GM21526 (cell line): ENCODE measurements at regions not wholly inside any gene's neighbourhood (a gene's known extent, or its start where the extent isn't known, plus 50 kb on each side); places are given as distances from the start of the nearest gene placed in this dataset.
A peak's percentile ranks its signal among the peaks of the same experiment; 100 is the strongest.

Experiments used
- ATAC-seq: cut with Tn5 transposase; IDR thresholded peaks from one replicate; pipeline ENCODE4 v1.9.1; 2021; ENCODE audit warnings: moderate library complexity; ENCODE audit not compliant: unreplicated experiment, low FRiP score

DNA sequence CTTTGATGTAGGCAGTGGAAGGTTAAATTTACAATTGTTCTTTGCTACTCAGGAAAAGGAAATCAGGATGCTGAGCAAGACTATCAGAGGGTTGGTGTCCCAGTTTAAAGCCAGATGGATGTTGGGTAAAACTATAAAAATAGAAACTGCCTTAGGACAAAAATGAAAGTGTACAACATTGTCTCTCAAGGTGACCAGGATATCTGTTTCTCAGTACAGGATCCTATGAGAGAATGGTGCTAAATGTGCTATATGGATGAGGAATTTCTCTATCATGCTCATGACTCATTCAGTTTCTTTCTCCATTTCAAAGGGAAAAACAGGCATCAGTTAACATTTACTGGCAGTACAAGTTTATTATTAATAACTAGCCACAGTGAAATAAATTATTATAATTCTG lies 534.2 kb upstream of the GJE1 start:
- ATAC-seq = no peak

DNA sequence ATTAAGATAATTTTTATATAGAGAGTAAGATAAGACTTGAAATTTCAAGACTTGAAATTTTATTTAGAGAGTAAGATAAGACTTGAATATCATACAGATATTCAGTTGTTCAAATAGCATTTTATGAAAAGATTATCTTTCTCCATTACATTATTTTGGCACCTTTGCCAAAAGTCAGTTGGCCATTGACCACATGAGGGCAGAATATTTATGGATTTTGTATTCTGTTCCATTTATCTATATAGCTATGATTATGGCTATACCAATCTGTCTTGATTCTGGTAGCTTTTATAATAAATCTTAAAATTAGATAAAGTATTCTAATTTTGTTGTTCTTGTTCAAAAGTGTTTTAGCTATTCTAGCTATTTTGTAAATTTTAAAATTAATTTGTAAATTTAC lies 537.9 kb upstream of the GJE1 start:
- no peak for ATAC-seq

DNA sequence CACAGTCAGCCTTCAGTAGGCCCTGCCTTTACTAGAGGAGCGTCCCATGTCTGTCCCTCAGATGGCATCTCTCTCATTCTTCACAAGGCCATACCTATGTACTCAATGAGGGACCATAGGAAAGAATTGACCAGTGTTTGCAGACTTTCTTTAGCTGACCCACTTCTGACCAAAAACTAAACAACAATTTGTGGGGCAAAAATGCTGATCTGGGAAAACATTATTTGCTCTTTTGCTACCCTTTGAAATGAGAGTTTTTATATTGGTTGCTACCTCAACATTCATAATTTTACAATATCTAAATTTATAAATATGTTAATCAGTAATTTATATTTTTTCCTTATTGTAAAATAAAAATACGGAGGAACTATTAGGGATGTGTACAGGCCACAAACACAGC lies 539.4 kb upstream of the GJE1 start:
- ATAC-seq = no peak

DNA sequence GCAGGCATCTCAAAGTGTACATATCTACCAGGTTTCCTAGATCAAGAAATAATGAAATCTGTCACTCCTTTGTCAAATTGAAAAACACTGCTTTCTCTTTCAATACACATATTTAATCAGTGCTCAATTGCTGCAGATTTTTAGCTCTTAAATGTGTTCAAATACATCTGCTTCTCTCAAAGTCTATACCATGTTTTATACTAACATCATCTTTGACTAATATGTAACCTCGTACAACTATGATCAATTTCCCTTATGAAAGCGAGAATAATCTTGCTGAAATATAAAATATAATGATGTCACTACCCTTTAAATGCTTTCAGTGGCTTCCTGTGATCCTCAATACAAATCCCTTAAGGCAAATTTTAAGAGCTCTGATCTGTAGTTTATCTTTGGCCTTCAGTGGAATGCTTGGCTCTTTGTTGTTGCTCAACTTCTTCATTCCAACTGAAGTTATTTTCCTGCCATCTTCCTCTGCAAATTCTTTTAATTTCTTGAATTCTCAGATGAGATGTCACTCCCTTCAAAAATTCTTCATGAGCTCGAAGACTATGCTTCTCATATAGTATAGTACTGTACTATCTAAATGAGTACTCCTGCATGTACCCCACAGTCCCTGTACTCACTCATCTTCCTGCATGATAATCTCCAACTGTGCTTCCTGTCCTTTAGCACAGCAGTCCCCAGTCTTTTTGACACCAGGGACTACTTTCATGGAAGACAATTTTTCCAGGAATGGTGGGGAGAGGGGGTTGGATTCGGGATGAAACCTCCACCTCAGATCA lies 545.1 kb upstream of the GJE1 start:
- no peak for ATAC-seq

DNA sequence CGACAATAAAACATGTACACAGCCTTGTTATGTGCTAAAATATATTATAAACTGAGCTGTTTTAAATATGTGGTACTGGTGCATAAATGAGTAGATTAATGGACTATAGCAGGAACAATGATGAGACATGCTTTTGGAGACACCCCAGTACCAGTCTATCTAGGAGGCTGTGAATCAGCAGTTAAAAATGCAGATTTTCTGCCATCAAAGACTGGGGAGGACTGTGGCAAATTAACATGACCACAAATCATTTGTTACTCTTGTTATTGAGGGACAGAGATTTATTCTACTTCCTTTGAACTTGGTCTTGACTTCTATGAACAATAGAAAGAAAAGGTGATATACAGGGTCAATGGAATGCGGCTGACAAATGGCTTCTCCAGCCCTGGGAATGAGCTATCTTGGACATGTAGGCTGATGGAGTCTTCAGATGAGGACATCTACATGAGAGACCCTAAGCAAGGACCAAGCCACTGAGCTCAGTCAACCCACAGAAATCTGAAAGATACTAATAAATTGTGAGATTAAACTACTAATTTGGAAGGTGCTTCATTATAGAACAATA lies 551.7 kb upstream of the GJE1 start:
- no peak for ATAC-seq

DNA sequence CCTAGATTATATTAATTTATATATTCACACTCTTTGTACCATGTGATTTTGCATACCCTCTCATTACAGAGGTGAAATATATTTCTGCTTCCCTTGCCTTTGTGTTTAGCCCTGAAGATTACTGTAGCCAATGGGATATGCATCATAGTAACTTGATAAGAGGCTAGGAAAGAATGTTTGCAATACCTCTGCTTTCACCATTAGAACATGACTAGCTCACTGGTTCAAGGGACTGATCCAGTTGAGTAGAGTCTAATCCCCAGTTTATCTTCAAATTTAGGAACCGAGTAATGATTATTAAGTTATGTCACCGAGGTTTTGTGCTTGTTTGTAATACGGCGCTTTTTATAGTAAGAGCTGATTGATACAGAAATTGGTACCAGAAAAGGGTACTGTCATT lies 552.6 kb upstream of the GJE1 start:
- ATAC-seq = no peak

DNA sequence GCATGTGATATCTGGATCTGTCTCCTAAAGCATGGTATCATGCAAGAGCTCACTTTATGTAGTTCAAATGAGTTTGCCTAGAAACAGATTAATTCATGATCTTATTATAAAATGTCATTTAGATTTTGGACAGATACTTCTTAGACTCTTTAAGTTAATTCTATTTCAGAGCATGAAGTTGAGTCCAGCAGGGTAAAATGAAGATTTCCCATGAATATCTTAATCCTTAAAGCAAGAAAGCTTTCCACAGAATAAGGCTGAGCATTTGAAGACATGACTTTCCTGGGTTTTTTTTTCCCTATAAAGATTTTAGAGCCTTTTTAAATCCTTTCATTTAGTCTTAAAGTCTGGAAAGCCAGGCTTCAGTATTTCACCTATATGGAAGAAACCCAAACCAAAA lies 556.0 kb upstream of the GJE1 start:
- ATAC-seq = no peak

DNA sequence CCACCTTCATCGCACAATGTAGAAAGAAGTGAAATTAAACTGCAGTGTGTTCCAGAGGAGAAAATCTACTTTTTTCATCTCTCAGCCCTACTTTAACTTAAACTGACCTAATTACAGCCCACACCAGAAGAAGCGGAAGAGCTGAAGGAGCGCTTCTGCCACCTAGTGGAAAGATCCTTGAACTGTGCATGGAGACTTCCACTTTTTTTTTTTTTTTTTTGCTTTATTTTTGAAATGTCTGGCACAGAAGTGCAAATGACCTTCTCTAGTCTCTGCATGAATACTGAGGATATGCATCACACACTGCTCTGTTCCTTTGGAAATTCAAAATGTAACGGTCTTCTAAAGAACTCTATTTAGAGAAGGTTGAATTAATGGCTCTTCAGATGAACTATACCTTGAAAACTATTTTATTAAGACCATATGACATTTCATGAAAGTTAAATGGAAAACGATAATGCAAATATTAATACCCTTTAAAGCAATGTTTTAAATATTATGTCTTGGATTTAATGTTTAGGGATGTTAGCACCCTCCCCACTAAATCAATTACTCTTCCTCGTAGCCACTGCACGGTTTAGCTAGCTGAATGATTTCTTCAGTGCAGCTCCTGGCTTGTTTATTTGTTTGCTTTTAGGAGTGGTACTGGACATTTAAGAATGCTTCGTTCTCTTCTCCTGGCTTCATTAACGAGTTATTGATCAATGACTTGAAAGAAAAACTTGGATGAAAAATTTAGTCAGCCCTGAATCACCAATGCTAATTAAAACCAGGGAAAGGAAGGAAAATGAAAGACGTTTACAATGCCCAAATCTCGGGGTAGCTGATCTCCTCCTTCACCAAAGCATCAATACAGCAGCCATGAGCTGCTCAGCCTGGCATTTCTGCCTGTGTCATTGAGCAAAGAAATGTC lies 569.6 kb upstream of the GJE1 start:
- peak; percentile 93 for ATAC-seq

DNA sequence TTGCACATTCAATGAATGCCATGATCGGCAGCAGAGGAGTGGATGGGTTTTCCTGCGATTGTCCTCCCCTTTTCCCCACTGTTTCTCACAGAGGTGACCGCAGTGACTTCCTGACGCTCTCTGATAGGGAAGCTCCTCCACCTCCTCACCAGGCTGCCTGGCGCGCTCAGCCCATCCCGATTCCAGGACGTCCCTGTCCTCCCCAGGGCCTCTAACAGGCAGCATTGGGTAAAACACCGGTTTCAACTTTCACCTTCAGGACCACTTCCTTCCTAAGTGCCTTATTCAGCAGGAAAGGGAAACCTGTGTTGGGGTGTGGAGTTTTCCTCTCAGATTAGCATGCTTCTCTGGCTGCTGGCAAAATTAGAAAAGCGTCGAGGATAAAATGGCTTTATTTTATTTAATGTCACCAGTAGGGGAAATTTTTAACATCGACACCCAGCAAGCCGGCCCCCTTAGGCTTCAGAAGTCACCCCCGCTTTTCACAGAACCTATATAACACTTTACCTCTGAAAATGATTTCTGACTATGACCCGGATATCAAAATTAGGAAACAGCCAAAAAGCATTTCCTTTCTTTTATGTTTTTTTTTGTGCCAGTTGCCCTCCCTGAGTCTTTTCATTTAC lies 570.4 kb upstream of the GJE1 start:
- peak; percentile 32 for ATAC-seq

DNA sequence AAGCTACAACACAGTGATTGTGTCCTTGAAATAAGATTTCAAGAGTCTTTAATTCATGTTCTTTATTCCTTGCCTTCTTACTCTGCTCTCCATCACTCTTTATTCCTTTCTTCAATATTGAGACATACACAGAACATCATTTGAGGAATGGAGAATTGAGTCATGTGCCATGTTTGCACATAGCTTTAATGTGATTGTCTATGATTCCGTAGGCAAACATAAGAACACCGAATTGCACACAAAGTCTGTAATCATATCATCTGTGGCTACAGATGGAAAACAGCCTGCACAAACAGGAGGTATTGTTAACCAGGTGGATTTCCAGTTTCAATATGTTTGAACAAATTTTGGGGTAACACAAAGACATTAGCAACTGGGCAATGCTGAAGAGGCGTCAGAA lies 571.6 kb upstream of the GJE1 start:
- ATAC-seq = no peak

DNA sequence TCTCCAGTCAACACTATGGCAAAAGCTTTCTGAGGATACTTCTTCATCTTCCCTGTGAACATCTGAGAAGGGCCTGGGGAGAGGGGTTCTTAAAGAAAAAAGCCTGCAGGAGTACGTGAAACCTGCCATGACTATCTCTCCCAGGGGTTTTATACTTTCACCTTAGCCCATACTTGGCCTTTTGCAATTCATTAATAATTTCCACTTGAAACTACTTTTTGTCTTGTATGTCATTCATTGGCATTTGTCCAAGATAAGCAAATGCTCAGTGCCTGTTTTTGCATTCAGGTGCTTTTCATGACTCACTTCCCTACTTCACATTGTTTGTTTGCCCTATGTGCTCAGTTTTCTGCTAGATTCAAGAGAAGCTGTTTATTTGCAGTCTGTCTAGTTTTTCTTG lies 580.3 kb upstream of the GJE1 start:
- ATAC-seq = peak; percentile 69

DNA sequence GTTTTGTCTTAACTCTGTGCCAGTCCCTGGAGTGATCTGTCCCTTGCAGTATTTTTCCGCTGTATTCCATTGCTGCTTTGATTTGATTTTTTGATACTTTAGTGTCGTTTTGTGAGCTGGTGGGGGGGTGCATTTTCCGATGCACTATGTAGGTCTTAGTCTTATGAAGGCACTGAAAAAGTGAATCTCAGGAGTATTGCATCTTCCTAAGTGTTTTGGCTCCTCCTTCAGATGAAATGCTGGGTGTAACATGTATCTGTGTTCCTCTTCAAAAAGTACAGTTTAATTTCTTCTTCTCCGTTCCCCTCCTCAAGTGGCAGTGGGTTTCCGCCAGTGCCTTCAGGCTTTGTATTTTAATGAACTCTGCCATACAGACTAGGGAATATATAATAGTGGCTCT lies 580.7 kb upstream of the GJE1 start:
- no peak for ATAC-seq

DNA sequence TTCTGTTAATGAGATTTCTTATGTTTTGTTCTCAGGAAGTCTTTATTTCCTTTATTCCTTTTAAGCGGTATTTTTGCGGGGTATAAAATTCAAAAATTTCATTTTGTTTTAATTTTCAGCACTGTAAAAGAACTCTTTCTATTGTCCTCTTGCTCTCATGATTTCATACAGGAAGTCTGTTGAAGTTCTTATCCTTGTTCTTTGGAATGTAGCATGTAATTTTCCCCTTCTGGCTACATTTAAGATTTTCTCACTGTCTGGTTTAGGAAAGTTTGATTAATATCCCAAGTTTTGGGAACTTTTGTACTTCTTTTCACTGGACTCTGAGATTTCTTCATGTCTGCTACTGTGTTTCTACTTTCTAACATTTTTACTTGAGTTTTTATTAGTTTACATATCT lies 581.4 kb upstream of the GJE1 start:
- no peak for ATAC-seq

DNA sequence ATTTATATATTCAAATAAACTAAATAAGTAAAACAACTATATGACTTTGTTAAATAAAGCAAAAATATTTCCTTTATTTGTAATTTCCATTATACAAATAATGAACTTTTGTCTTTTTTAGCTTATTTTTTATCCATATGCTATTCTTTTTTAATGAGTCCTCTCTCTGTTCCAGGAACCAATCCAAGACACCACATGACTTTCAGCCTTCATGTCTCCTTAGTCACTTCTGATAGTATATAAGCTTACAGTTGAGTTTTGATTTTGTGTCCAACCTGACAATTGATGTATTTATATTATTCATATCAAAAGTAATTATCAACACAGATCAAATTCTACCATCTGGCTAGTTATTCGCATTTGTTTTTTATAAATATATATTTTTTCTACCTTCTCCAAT lies 582.3 kb upstream of the GJE1 start:
- no peak for ATAC-seq

DNA sequence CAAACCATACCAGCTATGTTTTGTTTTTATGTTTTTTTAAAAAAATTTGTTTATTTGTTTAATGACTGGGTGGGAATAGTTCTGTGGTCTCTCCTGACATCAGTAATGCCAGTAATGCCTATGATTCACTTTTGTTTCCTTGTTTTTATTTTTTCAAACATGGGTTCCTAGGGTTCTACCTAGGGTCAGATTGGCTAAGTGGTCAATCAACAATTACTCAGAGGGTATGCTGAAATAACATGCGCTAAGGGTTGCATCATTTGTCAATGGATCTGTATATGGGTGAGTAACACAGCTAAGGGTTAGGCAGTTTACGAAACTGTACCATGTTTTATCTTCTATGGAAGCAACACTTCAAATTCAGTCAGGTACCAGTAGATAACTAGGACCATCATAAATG lies 583.8 kb upstream of the GJE1 start:
- no peak for ATAC-seq

DNA sequence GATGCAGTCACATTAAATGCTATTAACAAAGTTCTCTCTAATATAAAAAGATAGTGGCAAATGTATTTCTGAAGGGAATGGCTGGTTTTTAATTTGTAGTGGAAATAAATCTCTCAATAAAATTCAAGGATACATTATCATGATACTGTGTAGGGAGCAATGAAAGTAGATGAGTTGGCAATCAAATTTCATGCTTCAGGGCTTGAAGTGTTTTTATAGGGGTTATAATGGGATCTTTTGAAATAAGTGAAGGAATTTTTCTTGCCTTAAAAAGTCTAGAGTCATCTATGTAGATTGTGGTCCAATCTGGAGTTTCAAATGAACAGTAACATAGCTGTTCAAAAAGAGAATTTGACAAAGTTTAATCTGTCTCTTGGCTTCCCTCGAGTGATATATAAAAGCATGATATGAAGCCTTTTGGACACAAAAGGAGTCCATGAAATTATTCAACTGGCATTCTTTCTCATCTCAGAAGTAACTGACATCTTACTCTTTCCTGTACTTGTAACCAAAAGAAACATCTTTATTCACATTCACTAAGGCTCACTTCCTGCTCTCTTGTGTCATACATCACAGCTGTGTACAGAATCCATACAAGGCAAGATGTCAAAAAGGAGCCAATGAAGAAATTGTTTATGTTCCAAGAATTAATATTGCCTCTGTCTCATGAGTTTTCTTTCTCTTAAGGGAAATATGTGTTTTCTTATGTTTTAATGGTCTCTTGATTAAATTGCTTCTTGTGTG lies 591.0 kb upstream of the GJE1 start:
- no peak for ATAC-seq

DNA sequence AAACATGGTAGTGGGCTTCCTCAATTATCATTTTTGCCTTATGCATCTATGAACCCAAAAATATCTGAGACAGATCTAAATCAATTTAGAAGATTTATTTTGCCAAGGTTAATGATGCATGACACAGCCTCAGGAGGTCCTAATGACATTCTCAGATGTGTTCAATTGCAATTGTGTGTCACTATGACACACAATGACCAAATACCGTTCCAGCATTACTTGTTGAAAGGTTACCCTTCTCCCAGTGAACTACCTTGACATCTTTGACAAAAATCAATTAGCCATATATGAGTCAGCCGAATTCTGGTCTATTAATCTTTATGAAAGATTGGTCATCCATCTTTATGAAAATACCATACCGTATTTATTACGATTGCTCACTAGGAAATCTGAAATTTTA lies 592.5 kb upstream of the GJE1 start:
- no peak for ATAC-seq

DNA sequence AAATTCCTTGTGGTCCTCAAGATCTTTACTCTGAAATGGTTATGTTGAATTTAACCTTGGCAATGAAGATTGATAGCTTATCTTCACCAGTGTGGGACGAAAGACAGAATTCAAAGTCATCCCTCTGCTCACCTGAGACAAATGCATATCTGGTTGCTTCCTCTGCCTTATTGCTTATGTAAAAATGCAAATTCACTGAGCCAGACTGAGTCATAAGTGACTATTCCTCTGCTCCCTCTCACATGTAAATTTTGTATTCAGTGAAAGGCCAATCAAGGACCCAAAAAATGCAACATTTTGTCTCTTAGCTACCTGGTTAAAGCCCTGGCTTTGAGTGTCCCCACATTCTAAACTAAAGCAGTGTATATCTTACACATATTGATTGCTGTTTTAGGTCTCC lies 593.1 kb upstream of the GJE1 start:
- no peak for ATAC-seq

DNA sequence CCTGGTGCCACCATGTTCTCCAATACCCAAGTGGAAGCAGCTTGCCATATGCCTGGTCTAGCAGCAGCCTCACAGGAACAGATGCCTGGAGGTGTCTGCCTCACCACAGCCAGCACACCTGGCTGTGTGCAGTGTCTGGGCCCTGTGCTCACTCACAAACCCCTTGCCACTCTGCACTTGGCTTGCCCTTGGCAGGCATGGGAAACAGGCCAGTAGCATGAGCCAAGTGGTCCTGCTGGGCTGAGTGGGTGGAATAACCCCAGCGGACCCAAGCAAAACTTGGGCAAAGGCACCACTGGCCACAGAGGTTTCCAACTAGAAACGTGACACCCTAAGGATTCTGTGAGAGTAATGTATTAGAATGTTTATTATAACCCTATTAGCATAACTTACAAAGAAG lies 600.5 kb upstream of the GJE1 start:
- no peak for ATAC-seq

DNA sequence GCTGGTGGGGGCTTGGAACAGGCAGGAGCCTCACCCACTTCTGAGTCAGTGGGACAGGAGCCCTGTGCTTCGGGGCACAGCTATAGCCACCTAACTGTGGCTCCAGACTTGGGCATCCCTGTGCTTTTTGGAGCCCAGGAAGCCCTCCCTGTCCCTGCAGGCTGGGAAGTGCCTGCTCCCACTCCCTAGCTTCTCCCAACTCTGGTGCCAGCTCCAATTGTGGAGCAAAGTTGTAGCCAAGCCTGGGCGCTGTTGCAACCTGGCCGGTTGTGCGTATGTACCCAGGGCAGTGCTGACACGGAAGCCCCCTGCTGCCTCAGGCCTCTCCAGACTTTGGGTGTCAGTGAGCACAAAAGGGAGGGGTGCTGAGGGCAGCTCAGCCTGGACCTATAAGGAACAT lies 601.7 kb upstream of the GJE1 start:
- no peak for ATAC-seq
